HFFc6 (cell line): ENCODE measurements at regions not wholly inside any gene's neighbourhood (a gene's known extent, or its start where the extent isn't known, plus 50 kb on each side); places are given as distances from the start of the nearest gene placed in this dataset.

Experiments
- DNase-seq: peaks from one replicate; pipeline ENCODE4 v3.0.0-alpha.2; 2018
- H3K27ac Mint-ChIP-seq: 2 replicates; pipeline ENCODE4 v1.8.0; 2020; ENCODE audit warnings: mild to moderate bottlenecking, mixed read lengths
- H3K27me3 Mint-ChIP-seq: 2 replicates; pipeline ENCODE4 v1.8.0; 2021; ENCODE audit warnings: mild to moderate bottlenecking, moderate library complexity, mixed read lengths; ENCODE audit not compliant: insufficient read depth
- H3K36me3 Mint-ChIP-seq: 2 replicates; pipeline ENCODE4 v1.8.0; 2021; ENCODE audit warnings: low read depth, mixed read lengths
- H3K4me1 Mint-ChIP-seq: 2 replicates; pipeline ENCODE4 v1.8.0; 2020; ENCODE audit warnings: low read depth, mixed read lengths
- H3K4me3 Mint-ChIP-seq: 2 replicates; pipeline ENCODE4 v1.8.0; 2020; ENCODE audit warnings: mild to moderate bottlenecking, moderate library complexity, mixed read lengths
- H3K9me3 Mint-ChIP-seq: 2 replicates; pipeline ENCODE4 v1.8.0; 2020; ENCODE audit warnings: mild to moderate bottlenecking, mixed read lengths
- CTCF ChIP-seq: fragments of 200-600 bp; sonication (generic); IDR thresholded peaks from 2 replicates; pipeline ENCODE4 v1.5.0; 2021; ENCODE audit warnings: antibody characterized with exemption, mild to moderate bottlenecking

- TF ChIP-seq CTCF, result no peak
- H3K4me1 Mint-ChIP-seq, result no peaks in the 10 kb centered on the region
- H3K27me3 Mint-ChIP-seq, result peaks cover 3% of the 10 kb centered on the region
- H3K36me3 Mint-ChIP-seq, result no peaks in the 10 kb centered on the region
- H3K27ac Mint-ChIP-seq, result no peak overlapping the region
- DNase-seq, result no peak
- H3K9me3 Mint-ChIP-seq, result peaks cover 36% of the 10 kb centered on the region
- H3K4me3 Mint-ChIP-seq, result no peak overlapping the region
Measured at GRCh38 chr14:79949906-79950305, 261.4 kb downstream of the DIO2 start.

- no peak overlapping the region for H3K4me3 Mint-ChIP-seq
- H3K9me3 Mint-ChIP-seq, result peaks cover 29% of the 10 kb centered on the region
- DNase-seq, result no peak
- TF ChIP-seq CTCF, result no peak
- no peak overlapping the region for H3K27ac Mint-ChIP-seq
- H3K4me1 Mint-ChIP-seq, result no peaks in the 10 kb centered on the region
- no peaks in the 10 kb centered on the region; the same call in 1 of the 2 replicates for H3K27me3 Mint-ChIP-seq
- no peaks in the 10 kb centered on the region for H3K36me3 Mint-ChIP-seq
Measured at GRCh38 chr14:79947440-79948054, 263.8 kb downstream of the DIO2 start.

- no peaks in the 10 kb centered on the region for H3K36me3 Mint-ChIP-seq
- H3K9me3 Mint-ChIP-seq, result peaks cover 39% of the 10 kb centered on the region
- no peaks in the 10 kb centered on the region; the same call in 1 of the 2 replicates for H3K27me3 Mint-ChIP-seq
- H3K4me3 Mint-ChIP-seq, result no peak overlapping the region
- DNase-seq, result no peak
- no peak for TF ChIP-seq CTCF
- H3K27ac Mint-ChIP-seq, result no peak overlapping the region
- no peaks in the 10 kb centered on the region for H3K4me1 Mint-ChIP-seq
Measured at GRCh38 chr14:79939235-79939634, 272.1 kb downstream of the DIO2 start.

DNA sequence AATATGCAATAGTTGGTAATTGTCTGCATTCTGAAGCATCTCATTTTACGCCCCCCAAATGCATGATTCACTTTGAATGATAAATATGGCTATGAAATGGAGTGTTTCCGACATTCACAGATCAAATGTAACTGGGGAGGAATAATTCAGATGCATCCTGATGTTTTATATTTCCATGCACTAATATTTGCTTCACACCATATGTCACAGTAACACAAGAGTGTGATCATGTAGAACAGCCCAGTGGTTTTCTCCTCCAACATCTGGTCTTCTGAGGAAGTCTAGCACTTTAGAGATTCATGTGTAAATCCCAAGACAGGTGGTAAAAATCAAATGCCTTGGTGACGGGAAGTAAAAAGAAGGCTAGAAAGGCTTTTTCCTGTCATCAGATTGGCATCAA lies 273.1 kb downstream of the DIO2 start:
- H3K27ac Mint-ChIP-seq, result no peak overlapping the region
- H3K9me3 Mint-ChIP-seq, result peaks cover 33% of the 10 kb centered on the region
- H3K4me1 Mint-ChIP-seq, result no peaks in the 10 kb centered on the region
- no peak for DNase-seq
- H3K27me3 Mint-ChIP-seq, result no peaks in the 10 kb centered on the region; the same call in 1 of the 2 replicates
- TF ChIP-seq CTCF, result no peak
- no peaks in the 10 kb centered on the region for H3K36me3 Mint-ChIP-seq
- no peak overlapping the region for H3K4me3 Mint-ChIP-seq

GRCh38 chr14:79937433-79937832 lies 273.9 kb downstream of the DIO2 start:
- H3K36me3 Mint-ChIP-seq, result no peaks in the 10 kb centered on the region
- TF ChIP-seq CTCF, result no peak
- no peak for DNase-seq
- peaks cover 29% of the 10 kb centered on the region for H3K9me3 Mint-ChIP-seq
- no peaks in the 10 kb centered on the region; the same call in 1 of the 2 replicates for H3K27me3 Mint-ChIP-seq
- no peak overlapping the region for H3K27ac Mint-ChIP-seq
- no peaks in the 10 kb centered on the region for H3K4me1 Mint-ChIP-seq
- no peak overlapping the region for H3K4me3 Mint-ChIP-seq
